Duodenal mucosa (tissue), 2 donors: ENCODE measurements at regions not wholly inside any gene's neighbourhood (a gene's known extent, or its start where the extent isn't known, plus 50 kb on each side); places are given as distances from the start of the nearest gene placed in this dataset.

ENCODE experiments used
- H3K27ac ChIP-seq: one replicate; pipeline ENCODE4 v1.7.0; 2013; ENCODE audit warnings: low read depth, low read length
- H3K27me3 ChIP-seq, 2 donors: one replicate each; pipeline ENCODE4 v1.7.0; 2013; ENCODE audit warnings: low read length in 2 of 2, control low read depth in 1 of 2; ENCODE audit not compliant: insufficient read depth in 2 of 2, control insufficient read depth in 1 of 2
- H3K36me3 ChIP-seq, 2 donors: one replicate each; pipeline ENCODE4 v1.7.0; 2013; ENCODE audit warnings: low read length in 2 of 2, control low read depth in 1 of 2; ENCODE audit not compliant: insufficient read depth in 2 of 2, control insufficient read depth in 1 of 2
- H3K4me1 ChIP-seq, 2 donors: one replicate each; pipeline ENCODE4 v1.7.0; 2013; ENCODE audit warnings: low read length in 2 of 2, control low read depth in 1 of 2; ENCODE audit not compliant: insufficient read depth in 2 of 2, control insufficient read depth in 1 of 2
- H3K4me3 ChIP-seq, 2 donors: one replicate each; pipeline ENCODE4 v1.7.0; 2013; ENCODE audit warnings: low read length in 2 of 2, low read depth in 1 of 2
- H3K9ac ChIP-seq, 2 donors: one replicate each; pipeline ENCODE4 v1.7.0; 2013; ENCODE audit warnings: low read length in 2 of 2, low read depth in 1 of 2
- H3K9me3 ChIP-seq, 2 donors: one replicate each; pipeline ENCODE4 v1.7.0; 2013; ENCODE audit warnings: low read length in 2 of 2, control low read depth in 1 of 2; ENCODE audit not compliant: control insufficient read depth in 1 of 2

DNA sequence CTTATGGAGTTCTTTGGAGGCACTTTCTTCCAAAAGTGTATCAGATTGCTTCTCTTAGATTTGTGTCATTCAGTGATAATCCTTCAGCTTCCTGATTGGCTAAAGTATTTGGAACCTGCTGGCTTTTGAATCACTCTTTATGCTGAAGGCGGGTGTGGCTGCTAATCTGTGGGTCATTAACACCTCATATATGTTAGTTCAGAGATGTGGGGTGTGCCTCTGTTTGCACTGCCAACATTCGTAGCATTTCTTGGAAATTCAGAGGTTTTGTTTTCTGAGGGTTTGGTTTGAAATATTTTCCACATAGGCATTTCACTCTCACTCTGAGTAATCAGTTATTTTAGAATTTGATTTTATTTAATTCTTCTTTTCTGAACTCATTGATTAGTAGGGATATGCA, 1604.4 kb upstream of the ACVR2A start:
- Histone ChIP-seq H3K4me1 (no peaks in the 10 kb centered on the region), H3K27me3 (no peaks in the 10 kb centered on the region), H3K4me3 (no peak overlapping the region), H3K9me3 (no peaks in the 10 kb centered on the region), H3K27ac (no peak overlapping the region), H3K9ac (no peak overlapping the region), H3K36me3 (no peaks in the 10 kb centered on the region)

DNA sequence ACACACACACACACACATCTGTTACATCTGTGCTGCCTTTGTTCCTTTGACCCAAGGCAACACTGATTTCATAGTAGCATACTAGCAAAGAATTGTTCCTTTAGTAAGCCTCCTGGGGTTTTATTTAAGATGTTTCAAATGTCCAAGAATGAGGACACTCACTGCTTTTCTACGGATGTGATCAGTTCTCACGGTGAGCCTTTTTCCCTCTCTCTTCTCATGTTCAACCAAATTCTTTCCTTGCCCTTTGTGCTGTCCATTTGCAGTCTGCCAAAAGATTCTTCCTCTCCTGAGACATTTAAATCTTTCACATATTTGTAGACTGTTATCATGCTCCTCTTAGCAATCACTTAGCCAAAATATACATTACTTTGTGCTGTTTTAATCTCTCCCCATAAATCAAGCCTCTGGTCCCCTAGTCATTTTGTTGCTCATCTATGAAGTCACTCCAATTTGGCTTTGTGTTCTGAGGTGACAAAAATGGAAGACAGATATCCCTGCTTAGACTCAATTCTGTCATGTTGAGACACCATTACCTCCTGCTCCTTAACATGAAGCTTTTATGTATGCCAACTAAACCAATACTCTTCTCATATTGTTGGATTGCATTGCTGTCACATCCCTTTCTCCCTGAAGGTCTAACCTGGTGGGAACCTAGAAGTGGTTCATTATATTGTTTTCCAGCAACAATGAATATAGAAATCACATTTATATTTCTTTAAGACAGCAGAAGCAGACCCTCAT, 1605.3 kb upstream of the ACVR2A start:
- H3K4me1 ChIP-seq = no peaks in the 10 kb centered on the region
- H3K27ac ChIP-seq = no peak overlapping the region
- no peaks in the 10 kb centered on the region for H3K9me3 ChIP-seq
- H3K27me3 ChIP-seq = no peaks in the 10 kb centered on the region
- no peaks in the 10 kb centered on the region for H3K36me3 ChIP-seq
- no peak overlapping the region for H3K4me3 ChIP-seq
- no peak overlapping the region for H3K9ac ChIP-seq

DNA sequence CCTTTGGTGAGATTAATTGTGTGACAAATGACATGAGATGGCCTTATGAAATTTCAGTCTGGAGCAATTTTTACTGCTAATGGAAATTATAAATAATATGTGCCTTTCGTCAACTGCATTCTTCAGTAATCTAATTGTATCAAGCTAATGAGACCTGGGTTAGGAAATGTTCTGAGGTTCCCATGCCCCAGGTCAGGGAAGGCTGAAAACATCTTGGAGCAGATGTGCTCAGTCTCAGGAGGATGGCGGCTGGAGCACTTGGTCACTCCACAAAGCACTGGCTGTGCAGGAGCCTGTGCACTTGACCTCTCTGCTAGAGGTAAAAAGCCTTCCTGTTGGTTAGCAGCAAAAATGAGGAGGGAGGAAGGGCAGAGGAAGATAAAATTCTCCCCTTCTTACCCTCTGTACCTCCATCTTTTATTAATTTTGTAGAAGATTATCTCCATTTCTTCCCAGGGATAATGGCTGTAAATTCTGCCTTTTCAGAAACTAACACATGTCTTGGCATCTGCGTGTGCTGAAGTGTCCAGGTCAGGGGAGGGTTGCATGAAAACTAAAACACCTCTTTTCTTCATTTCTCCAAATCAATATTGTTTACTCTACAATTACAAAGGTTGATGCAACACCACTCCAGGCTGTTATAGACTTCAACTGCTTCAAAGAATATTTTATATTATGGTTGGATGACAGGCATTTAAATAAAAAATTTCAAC, 1606.4 kb upstream of the ACVR2A start:
- H3K27ac ChIP-seq = no peak overlapping the region
- no peaks in the 10 kb centered on the region for H3K4me1 ChIP-seq
- no peaks in the 10 kb centered on the region for H3K36me3 ChIP-seq
- no peak overlapping the region for H3K9ac ChIP-seq
- H3K4me3 ChIP-seq = no peak overlapping the region
- no peaks in the 10 kb centered on the region for H3K27me3 ChIP-seq
- no peaks in the 10 kb centered on the region for H3K9me3 ChIP-seq

DNA sequence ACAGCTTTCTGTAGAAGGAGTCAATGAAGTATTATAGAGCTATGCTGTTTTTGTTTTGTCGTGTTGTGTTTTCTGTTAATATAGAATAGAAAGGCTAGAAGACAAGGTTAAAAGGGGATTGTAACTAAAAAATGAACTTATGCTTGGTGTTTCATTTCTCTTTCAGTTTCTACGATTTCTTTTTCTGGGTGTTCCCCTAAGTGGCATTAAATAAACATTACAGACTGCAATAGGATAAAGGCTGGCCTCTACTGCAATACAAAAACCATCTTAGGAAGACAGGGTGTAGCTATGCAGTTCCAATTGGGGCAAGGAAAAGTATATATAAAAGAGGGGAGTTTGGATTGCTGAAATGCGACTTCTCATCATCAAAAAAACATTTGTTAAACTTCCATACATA, 1609.7 kb upstream of the ACVR2A start:
- no peak overlapping the region for H3K27ac ChIP-seq
- no peak overlapping the region for H3K9ac ChIP-seq
- no peaks in the 10 kb centered on the region for H3K27me3 ChIP-seq
- no peaks in the 10 kb centered on the region for H3K9me3 ChIP-seq
- H3K36me3 ChIP-seq = no peaks in the 10 kb centered on the region
- no peak overlapping the region for H3K4me3 ChIP-seq
- H3K4me1 ChIP-seq = no peaks in the 10 kb centered on the region

DNA sequence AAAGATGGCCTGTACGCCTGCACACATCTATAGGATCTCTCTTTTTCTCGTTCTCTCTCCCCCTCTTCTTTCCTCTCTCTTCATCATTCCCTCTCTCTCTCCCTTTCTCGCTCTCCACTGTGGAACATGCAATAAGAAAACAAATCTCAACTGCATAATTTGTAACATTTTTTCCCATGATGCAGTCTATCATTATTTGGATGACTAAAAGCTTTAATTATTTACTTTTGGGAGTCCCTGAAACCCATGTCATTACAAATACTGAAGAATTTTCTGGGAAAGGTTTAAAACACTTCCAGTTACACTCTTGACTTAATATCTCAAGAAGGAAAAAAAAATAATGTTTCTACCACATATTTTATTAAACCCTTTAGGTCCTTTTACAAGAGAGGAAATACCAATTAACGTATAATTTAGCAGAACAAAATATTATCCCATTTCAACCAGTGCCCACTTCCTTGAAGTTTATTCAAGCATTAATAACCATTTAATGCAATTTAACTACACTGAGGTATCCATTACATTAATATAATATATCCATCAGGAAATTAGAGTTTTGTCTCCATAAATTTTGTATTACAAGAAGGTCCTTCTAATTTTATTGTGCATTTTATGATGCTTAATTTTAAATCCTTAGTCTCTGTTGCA, 1615.2 kb upstream of the ACVR2A start:
- no peaks in the 10 kb centered on the region for H3K27me3 ChIP-seq
- no peaks in the 10 kb centered on the region for H3K36me3 ChIP-seq
- H3K9me3 ChIP-seq = no peaks in the 10 kb centered on the region
- no peaks in the 10 kb centered on the region for H3K4me1 ChIP-seq
- no peak overlapping the region for H3K27ac ChIP-seq
- no peak overlapping the region for H3K4me3 ChIP-seq
- no peak overlapping the region for H3K9ac ChIP-seq

DNA sequence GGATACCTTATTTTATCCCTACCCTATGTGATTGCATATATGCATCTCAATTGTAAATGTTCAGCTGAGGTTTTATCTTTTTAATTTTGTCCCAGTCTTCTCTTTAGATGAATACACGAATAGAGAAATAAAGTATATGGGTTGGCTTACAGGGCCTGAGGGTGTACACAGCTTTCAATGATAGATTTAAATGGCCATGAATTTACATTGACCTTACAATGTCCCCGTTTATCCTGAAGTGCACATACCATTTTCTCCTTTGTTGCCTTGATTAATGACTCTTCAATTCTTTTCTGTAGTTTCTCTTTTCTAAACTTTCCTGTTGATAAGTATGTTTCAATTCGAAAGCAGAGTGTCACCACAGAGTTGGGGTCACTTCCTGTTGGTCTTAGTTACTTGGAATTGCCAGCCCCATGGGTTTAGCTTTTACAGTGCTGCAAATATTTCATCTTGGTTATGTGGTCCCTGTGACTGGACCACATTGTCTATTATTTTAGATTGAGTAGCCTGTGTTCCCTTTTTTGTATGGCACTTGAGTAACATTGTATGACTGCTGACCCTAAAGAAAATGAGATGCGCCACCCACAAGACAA, 1616.3 kb upstream of the ACVR2A start:
- H3K27me3 ChIP-seq = no peaks in the 10 kb centered on the region
- no peaks in the 10 kb centered on the region for H3K9me3 ChIP-seq
- no peak overlapping the region for H3K4me3 ChIP-seq
- no peak overlapping the region for H3K27ac ChIP-seq
- no peaks in the 10 kb centered on the region for H3K4me1 ChIP-seq
- no peak overlapping the region for H3K9ac ChIP-seq
- no peaks in the 10 kb centered on the region for H3K36me3 ChIP-seq

DNA sequence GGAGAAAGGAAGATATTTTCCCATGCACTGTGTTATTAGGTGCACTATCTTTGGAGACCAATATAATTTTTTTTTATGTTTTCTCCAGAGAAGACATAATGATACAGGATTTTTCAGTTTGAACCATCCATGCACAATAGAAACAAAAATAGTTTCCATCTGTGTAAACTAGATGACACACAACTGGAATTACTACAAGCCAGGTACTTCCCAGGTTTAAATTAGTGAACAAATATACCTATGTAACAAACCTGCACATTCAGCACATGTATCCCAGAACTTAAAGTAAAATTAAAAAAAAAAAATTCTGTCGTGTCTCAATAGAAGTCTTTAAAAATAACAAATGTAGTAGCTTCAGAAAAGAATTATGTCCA, 1616.8 kb upstream of the ACVR2A start:
- Histone ChIP-seq H3K9ac (no peak overlapping the region), H3K9me3 (no peaks in the 10 kb centered on the region), H3K4me3 (no peak overlapping the region), H3K4me1 (no peaks in the 10 kb centered on the region), H3K27me3 (no peaks in the 10 kb centered on the region), H3K36me3 (no peaks in the 10 kb centered on the region), H3K27ac (no peak overlapping the region)

DNA sequence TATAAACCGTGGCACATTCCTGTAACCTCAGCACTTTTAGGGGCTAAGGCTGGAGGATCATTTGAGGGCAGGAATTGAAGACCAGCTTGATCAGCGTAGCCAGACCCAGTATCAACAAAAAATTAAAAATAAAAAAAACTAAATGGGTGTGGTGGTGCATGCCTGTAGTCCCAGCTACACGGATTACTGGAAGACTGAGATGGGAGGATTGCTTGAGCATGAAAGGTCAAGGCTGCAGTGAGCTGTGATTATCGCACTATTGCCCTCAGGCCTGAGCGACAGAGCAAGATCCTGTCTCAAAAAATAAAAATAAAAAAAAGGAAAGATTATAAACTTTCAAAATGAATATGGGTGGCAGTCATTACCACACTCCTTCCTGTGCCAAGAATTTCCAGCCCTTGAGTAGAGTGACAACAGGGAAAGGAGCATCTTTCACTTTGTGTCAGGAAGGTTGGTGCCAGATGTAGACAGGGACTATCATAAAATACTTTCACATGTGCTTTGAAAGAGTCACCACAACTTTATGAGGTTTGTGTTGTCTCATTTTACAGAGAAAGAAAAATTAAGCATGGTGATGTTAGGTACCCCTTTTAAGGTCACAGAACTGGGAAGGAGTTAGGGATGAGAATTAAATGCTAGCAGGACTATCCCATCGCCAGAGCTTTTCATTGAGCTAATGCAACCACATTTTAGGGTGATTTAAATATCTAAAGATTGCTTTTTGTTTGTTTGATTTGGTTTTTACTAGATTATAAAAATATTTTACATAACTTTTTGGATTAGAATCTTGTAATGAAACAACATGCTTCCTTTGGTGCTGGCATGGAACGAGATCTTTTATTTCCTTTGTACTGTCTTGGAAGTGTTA, 1617.4 kb upstream of the ACVR2A start:
- H3K27ac ChIP-seq = no peak overlapping the region
- no peak overlapping the region for H3K4me3 ChIP-seq
- H3K36me3 ChIP-seq = no peaks in the 10 kb centered on the region
- H3K4me1 ChIP-seq = no peaks in the 10 kb centered on the region
- no peak overlapping the region for H3K9ac ChIP-seq
- H3K9me3 ChIP-seq = no peaks in the 10 kb centered on the region
- no peaks in the 10 kb centered on the region for H3K27me3 ChIP-seq

DNA sequence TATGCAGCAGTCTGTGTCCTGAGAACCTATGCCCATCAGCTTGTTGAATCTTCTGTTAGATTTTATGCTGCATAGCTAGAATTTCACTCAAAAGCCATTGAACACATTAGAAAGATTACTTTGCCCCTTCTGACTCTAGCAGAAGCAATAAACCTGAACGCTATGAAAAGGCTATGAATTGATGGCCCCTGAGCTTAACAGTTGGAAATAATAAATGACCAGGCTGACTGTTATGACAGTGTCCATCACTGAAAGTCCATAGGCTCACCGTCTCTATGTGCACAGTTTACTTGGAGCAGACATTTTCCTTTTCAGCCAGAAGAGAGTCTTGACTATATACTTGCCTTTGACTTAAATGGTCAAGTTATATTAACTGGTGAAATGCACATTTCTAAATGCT, 1618.8 kb upstream of the ACVR2A start:
- H3K36me3 ChIP-seq = no peaks in the 10 kb centered on the region
- no peaks in the 10 kb centered on the region for H3K4me1 ChIP-seq
- no peaks in the 10 kb centered on the region for H3K9me3 ChIP-seq
- H3K4me3 ChIP-seq = no peak overlapping the region
- no peaks in the 10 kb centered on the region for H3K27me3 ChIP-seq
- H3K9ac ChIP-seq = no peak overlapping the region
- no peak overlapping the region for H3K27ac ChIP-seq
